GM21825 (cell line): ENCODE measurements at regions not wholly inside any gene's neighbourhood (a gene's known extent, or its start where the extent isn't known, plus 50 kb on each side); places are given as distances from the start of the nearest gene placed in this dataset.

ENCODE experiments used
- ATAC-seq: cut with Tn5 transposase; IDR thresholded peaks from one replicate; pipeline ENCODE4 v1.9.1; 2021; ENCODE audit warnings: mild to moderate bottlenecking, moderate library complexity; ENCODE audit not compliant: unreplicated experiment

DNA sequence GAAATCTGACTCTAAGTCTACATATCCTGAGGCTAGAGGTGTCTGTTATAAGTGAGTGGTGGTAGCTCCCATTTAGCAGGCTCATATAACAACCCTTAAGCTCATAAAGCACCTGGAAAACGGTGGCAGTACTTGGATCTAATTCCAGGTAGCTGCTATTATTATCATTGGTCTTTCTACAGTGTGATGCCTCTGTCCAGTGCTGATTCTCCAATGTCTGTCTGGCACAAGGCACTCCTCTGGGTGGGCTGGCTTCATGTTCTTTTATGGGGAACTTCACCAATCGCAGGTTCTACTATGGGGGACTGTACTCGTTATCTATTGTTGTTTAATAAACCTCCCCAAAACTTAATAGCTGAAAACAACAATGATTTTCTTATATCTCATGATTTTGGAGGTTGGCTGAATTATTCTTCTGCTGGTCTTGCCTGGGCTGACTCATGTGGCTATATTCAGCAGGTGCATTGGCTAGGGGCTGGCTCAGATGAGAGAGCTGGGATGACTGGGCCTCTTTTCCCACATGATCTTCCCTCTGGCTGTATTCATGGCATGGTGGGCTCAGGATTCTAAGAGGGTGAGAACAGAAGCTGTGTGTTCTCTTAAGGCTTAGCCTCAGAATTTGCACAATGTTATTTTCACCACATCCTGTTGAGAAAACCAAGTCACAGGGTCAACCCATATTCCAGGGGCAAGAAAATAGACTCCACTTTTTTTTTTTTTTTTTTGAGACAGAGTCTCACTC, 93.0 kb upstream of the PCGF5 start:
- ATAC-seq: no peak

DNA sequence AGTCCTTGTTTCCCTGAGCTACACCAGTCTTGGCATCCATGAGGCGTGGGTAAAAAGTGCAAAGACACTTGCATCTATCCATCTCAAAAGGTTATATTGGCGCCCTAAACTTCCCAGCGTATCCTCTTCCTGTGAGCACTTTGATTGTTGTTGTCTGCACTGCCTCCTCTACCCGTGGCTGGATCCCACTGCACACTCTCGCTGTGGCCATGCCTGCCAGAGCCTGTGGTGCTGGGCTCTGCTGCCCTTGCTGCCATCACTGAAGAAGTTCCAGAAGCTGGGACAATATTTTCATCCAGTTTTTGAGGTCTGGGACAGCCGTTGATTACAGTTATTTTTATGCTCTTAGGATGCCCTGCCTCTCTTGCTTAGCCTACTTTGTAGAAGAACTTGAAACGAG, 85.3 kb upstream of the PCGF5 start:
- no peak for ATAC-seq

DNA sequence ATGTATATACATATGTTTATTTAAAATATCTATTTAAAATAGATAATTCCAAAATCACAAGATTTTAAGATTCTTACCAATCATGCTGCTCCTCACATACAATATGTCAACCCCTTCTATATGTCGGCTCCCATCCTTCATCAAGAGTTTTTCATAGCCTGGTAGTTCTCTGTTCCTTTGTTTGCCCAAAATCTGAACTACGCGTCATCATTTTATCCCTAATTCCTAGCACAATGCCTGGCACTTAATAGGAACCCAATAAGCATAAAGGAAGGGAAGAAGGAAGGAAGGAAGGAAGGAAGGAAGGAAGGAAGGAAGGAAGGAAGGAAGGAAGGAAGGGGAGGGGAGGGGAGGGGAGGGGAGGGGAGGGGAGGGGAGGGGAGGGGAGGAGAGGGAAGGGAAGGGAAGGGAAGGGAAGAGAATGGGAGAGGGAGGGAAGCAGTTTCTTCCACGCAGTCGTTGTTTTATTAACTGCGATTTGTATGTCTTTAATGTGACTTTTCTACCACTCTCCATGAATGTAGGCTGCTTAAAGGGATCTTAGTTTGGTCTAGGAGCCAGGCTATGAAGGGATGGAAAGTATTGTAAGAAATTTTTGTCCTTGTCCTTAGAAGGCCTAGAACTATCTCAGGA, 83.3 kb upstream of the PCGF5 start:
- ATAC-seq: no peak

DNA sequence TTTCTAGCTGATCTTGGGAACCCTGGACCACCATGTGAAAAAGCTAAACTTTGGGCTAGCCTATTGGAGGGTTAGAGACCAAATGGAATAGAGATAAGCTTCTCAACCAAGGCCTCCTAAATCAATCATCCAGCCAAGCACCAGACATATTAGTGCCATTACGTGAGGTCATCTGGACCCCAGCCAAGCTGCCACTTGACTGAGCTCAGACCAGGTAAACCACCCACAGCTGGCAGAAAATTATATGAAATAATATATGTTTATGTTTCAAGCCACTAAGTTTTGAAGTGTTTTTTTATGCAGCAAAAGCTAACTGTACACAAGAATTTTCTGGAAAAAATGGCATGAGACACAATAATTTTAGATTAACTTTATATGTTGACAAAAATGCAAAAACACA, 82.6 kb upstream of the PCGF5 start:
- no peak for ATAC-seq

DNA sequence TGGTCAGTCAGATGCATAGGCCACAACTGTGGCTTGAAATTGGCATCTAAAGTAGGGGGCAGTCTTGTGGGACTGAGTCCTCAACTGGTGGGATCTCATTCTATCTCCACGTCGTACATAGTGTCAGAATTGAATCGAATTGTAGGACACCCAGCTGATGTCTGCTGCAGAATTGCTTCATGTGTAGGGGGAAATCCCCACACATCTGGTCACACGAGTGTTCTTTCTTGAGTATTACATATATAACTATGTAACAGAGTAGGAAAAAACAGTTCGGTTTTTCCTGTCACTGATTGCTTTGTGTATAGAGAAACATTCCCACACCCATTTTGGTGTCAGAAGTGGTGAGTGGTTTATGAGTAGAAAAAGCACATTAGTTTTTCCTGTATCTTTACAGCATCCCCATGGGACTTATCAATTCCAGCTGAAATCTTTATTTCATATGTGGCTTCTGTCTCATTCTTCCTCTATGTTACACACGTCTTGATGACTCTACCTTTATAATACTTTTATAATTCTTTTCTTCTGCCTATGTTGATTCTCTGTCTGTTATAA, 79.4 kb upstream of the PCGF5 start:
- ATAC-seq: no peak

DNA sequence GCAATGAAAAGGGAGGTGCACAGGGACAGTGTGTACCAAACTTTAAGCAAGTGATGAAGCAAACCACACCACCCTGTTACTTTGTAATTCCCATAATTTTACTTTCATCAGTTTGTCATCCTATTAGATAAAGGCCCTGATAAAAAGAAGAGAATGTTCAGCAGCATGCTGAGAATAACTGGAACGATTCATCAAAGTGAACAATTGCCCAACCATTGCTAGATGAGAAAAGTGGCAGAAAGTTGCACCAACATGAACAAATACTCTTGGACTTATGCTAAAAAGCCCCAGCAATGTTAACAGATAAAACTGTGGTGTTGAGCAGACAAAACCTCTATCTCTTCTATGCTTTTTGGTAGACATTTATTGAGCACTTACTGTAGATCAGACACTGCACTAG, 75.5 kb upstream of the PCGF5 start:
- ATAC-seq: no peak

DNA sequence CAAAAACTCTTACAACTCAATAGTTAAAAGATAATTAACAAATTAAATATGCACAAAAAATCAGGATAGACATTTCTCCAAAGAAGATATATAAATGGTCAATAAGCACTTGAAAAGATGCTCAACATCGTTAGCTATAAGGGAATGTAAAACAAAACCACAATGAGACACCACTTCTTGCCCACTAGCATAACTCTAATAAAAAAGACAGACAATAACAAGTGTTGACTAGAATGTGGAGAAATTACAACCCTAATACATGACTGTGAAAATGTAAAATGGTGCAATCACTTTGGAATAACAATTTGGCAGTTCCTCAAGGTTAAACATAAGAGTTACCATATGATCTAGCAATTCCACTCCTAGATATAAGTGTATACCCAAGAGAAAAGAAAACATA, 74.3 kb upstream of the PCGF5 start:
- no peak for ATAC-seq

DNA sequence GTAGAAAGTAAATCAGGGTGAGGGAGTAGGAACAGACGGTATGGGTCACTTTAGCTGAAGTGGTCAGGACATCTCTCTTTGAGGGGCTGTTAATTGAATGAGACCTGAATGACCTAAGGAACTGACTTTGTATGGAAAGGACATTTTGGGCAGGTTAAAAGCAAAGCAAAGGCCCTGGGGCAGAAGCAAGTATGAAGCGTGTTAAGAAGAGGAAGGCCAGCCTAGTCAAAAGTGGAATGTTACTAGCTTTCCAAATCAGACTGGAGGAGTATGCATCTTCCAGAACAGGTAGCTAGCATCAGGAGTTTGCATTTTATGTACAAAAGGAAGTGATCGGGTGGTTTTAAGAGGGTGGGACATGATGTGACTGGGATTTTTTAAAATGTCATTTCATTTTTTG, 70.9 kb upstream of the PCGF5 start:
- ATAC-seq: no peak

DNA sequence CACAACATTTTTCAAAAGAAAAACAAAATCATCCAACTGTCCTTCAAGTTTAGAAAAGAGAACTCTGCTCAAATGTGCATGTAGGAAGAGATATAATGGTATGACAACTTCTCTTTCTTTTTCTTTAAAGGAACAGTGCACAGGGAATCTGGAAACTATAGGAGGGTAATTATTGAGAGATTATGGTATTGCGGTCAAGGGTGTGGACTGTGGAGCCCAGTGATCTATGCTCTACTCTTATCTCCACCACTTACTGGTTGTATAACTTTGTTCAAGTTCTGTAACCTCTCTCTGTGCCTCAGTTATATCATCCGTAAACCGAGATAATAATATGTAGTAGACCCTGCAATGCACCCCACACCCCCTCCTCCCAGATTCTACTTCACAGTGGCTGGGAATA, 69.8 kb upstream of the PCGF5 start:
- ATAC-seq: no peak

DNA sequence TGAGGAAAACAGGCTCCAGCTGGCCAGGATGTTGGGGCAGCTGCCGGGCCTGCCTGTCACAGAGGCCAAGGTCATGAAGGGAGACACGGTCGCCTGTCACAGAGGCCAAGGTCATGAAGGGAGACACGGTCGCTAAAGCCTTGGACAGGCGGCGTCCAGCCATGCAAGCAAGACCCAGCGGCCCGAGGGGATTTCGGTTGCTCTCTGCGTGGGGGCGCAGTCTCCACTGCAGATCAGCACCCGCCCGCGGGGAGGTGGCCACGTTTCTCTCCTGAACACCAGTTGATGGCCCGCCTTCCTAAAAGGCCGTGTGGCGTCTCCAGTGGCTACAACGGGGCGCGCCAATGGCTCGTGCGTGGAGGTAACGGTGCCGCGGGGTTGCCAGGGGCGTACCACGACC, 67.0 kb upstream of the PCGF5 start:
- no peak for ATAC-seq

DNA sequence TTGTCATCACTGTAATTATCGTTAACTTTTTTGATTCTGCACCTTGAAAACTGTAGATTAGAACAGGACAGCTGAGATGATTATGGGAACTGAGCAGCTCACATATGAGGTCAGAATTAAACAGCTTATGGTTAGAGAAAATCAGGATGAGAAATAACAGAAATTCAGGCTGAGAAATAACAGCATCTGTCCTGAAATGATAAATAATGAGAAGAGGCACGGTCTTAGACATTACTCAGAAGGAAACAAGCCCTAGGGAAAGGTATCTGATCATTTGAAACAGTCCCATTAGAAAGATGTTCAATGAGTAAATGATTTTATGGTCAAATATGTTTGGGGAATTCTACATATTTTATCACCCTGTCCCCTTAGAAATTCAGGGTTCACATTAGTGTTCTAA, 65.6 kb upstream of the PCGF5 start:
- no peak for ATAC-seq

DNA sequence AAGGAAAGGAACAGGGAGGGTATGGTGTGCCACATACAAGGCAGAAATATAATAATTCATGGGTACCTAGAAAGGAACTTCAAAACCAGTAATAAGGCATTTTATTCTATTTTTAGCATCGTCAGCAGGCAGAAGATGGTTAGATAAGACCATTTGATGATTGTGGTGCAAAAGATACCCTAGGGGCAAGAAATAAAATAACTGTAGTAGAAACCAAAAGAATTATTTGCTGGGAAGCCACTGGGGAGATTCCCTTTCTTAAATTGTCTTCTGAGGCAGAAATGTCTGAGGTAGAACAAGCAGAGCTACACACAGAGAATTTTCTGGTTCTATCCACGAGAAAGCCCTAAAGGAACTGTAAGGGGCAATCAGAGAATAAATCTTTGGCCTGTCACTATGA, 64.3 kb upstream of the PCGF5 start:
- no peak for ATAC-seq

DNA sequence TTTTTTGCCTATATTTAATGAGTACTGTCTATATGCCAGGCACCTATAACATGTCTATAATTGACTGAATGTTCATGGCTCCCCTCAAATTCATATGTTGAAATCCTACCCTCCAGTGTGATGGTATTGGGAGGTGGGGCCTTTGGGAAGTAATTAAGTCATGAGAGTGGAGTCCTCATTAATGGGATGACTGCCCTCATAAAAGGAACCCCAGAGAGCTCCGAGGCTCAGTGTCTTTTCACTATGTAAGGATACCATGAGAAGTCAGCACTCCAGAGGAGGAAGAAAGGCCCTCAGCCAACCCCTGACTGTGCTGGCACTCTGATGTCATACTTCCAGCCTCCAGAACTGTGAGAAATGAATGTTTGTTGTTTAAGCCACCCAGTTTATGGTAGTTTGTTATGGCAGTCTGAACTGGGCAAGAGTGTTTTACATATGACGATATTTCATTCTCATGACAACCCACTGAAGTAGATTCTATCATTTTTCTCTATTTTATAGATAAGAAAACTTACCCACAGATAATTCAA, 61.1 kb upstream of the PCGF5 start:
- ATAC-seq: no peak

DNA sequence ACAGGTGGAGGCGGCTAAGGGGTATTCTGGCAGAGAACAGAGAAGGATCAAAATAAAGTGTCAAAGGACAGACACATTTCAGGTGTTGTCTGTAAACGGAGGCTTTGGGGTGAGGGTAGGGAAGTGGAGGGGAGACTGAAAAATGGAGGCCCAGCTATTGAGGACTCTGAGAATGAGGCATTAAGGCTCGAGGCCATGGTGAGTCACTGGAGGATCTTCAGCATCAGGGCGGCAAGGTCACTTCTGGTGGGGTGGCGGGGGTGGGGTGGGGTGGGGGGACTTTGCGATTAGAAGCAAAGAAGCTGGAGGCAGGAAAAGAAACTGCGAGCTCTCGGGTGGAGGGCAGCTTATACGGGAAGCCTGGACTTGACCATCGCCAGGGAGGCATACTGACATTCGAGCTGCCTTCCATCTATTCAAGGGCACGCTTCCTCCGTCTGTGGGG, 58.4 kb upstream of the PCGF5 start:
- peak; percentile 4 for ATAC-seq

DNA sequence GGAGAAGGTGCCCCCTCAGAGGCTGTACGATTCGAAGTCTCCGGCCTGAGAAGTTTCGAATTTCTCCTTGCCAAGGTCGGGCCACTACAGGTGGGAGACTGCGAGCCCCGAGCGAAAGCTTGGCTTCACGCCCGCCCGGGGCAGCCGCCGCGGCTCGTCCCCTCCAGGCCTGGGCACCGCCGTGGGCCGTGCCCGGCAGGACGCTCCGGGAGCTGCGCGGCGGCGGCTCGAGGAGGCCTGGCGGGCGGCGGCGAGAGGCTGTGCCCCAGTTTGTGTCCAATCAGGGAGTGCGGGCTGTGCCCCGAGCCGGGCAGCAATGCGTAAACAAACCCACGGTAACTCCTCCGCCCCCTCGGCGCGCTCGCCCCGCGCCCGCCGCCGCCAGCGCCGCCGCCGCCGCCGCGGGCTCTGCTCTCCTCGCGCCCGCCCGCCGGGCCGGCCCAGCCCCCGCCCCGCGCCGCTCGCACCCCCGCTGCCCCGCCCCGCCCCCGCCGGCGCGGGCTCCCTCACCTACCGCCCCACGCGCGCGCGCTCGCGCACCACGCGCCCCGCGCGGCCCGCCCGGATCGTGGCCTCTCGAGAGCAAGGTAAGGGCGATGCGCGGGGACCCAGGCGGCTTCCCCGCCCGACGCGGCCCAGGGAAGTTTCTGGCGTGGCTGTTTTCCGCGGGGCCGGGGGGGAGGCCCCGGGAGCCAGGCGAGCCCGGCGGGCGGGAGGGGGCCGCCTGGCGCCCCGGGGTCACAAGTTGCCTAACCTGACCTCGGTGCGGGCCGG, 57.8 kb upstream of the PCGF5 start:
- ATAC-seq: peak; percentile 59

DNA sequence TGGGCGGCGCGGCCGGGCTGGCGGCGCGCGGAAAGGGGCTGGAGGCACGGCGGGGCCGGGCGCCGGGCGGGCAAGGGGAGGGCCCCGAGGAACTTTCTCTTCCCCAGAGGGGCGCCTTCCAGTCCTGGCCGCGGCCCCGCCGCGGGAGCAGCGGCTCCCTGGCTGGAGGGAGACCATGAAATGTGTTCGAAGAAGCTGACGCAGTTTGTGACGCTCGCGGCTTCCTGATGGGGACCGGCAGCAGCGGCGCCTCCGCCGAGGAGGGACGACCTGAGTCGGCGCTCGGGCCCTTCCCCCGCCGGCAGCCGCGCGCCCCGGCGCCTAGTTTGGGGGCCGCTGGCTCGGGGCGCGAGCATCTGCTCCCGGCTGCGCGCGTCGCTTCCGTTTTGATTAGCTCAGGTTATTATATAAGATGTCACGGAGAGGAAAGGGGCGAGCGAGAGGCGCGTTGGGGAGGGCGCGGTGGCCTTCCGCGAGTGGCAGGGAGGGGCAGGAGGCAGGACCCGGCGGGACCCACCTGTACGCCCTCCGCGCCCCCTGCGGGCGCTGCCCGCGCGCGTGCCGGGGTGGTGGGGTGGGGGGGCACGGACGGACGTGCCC, 57.1 kb upstream of the PCGF5 start:
- ATAC-seq: peak; percentile 46

DNA sequence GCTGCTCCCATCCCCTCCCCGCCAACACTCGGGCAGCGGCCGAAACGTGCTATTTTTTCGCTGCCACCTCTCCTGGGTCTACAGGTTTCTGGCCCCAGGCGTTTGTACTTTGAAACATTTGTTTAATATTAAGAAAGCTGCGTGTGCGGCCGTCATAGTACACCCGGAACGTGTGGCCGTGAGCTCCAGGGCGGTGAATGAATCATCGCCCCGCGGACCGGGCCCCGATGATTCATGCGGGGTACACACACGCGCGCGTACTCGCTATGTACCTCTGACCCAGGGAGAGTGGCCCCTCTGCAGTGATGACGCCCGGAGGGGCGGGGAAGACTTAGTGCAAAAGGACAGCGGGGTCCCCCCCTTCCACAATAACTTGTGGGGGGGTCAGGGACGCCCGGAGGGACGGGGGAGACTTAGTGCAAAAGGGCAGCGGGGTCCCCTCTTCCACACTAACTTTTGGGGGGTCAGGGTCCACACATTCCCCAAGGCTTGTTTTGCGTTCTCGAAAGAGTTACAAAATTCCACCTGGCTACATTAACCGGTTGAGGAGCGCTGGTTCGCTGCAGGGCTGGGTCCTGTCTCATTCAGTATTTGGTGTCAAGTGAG, 56.5 kb upstream of the PCGF5 start:
- ATAC-seq: peak; percentile 23

DNA sequence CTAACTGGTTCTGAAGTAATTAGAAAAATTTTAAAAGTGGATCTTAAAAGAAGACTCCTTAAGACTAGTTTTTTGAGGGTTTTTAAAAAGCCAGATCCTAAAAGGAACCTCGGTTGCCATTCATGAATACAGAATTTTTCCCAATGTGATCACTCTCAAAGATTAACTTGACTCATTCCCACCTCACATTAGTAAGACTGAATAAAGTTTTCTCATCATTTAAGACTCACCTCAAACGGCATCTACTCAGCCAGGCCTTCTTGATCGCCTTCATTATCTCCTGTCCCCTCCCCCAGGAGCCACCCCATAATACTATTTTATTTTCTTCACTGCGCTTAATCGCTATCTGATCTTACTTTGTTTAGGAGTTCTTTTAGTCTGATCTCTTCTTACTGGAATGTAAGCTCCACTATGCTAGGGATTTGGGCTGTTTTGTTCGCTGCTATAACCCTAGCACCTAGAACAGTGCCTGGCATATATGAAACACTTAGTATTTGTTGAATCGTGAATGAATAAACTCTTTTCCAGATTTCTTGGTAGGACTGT, 55.9 kb upstream of the PCGF5 start:
- ATAC-seq: no peak

DNA sequence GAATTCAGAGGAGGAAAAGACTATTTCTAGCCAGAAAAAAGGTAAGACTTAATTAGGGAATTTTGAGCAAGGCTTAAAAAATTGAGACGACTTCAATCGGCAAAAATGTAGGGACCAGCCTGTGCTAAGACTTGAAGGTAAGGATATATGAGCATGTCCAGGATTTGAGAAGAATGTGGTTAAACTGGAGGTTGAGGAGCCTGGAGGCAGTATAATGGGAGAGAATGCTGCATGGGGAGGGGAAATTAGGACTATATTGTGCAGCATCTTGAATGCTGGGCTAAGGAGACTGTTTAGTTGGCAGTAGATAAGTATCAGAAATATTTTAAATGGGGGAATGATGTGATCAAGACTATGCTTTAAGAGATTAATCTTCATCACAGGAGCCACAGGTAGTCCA, 53.1 kb upstream of the PCGF5 start:
- no peak for ATAC-seq

DNA sequence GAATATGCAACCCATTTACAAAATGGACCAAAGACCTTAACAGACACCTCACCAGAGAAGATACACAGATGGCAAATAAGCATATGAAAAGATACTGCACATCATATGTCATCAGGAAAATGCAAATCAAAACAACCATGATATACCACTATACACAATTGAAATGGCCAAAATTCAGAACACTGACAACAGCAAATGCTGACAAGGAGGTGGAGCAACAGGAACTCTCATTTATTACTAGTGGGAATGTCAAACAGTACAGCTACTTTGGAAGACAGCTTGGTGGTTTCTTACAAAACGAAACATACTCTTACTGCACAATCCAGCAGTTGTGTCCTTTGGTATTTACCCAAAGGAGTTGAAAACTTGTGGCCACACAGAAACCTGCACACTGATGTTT, 50.0 kb upstream of the PCGF5 start:
- ATAC-seq: no peak
